HEK293 (cell line): ENCODE measurements at regions not wholly inside any gene's neighbourhood (a gene's known extent, or its start where the extent isn't known, plus 50 kb on each side); places are given as distances from the start of the nearest gene placed in this dataset.

ENCODE experiments used
- CTCF ChIA-PET: fragments of 350-600 bp; formaldehyde crosslinking; extraction: SDS; loops from one replicate; lab custom pipeline; 2021; ENCODE audit warnings: antibody characterized with exemption; lab: Yijun Ruan, JAX
- POLR2A ChIA-PET: fragments of 300-600 bp; formaldehyde crosslinking; extraction: SDS; loops from one replicate; lab custom pipeline; 2020; ENCODE audit warnings: antibody characterized with exemption, inconsistent platforms; lab: Yijun Ruan, JAX
- H3K27ac ChIP-seq: fragments of 200-500 bp; sonication (Bioruptor generic); 2 replicates; pipeline ENCODE4 v1.5.1; 2014; ENCODE audit warnings: low read depth, low read length, control low read depth, inconsistent platforms; ENCODE audit errors: extremely low read depth
- H3K36me3 ChIP-seq, 2 experiments: fragments of 200-500 bp in 1 of 2; sonication (Bioruptor generic) in 1 of 2; 1 replicate in 1 of 2; 2 replicates in 1 of 2; pipeline ENCODE4 v1.5.1; 2014 to 2017; ENCODE audit warnings: inconsistent platforms in 2 of 2, low read length in 2 of 2; ENCODE audit not compliant: control insufficient read depth in 2 of 2, insufficient read depth in 1 of 2
- H3K4me1 ChIP-seq: fragments of 200-500 bp; sonication (Bioruptor generic); 2 replicates; pipeline ENCODE4 v1.5.1; 2014; ENCODE audit warnings: mild to moderate bottlenecking, low read length, inconsistent platforms; ENCODE audit not compliant: control insufficient read depth, insufficient read depth
- H3K4me3 ChIP-seq: 2 replicates; pipeline ENCODE4 v1.5.1; 2011; ENCODE audit warnings: low read depth, mild to moderate bottlenecking, control low read depth, low read length, moderate library complexity
- H3K9me3 ChIP-seq: fragments of 200-500 bp; sonication (Bioruptor generic); 2 replicates; pipeline ENCODE4 v1.5.1; 2014; ENCODE audit warnings: low read depth, low read length, inconsistent platforms; ENCODE audit not compliant: control insufficient read depth, insufficient read depth
- GFI1B ChIP-seq: fragments of 450-650 bp; formaldehyde crosslinking; IDR thresholded peaks from 2 replicates; pipeline ENCODE4 v1.5.1; 2016; ENCODE audit warnings: missing biosample characterization, missing genetic modification characterization
- GLI4 ChIP-seq: fragments of 450-650 bp; formaldehyde crosslinking; IDR thresholded peaks from 2 replicates; pipeline ENCODE4 v1.5.1; 2016; ENCODE audit warnings: missing biosample characterization, missing genetic modification characterization
- GLIS2 ChIP-seq: fragments of 450-650 bp; formaldehyde crosslinking; IDR thresholded peaks from 2 replicates; pipeline ENCODE4 v1.5.1; 2016; ENCODE audit warnings: missing biosample characterization, missing genetic modification characterization
- KLF9 ChIP-seq: fragments of 450-650 bp; formaldehyde crosslinking; IDR thresholded peaks from 2 replicates; pipeline ENCODE4 v1.5.1; 2016; ENCODE audit warnings: missing biosample characterization, missing genetic modification characterization, low read depth
- MEIS1 ChIP-seq: sonication (generic); formaldehyde crosslinking; IDR thresholded peaks from 2 replicates; pipeline ENCODE4 v1.8.1; 2022; ENCODE audit warnings: missing genetic modification reagents, mild to moderate bottlenecking, borderline replicate concordance
- ZBTB10 ChIP-seq: fragments of 450-650 bp; formaldehyde crosslinking; IDR thresholded peaks from 2 replicates; pipeline ENCODE4 v1.5.1; 2016; ENCODE audit warnings: missing biosample characterization, missing genetic modification characterization
- ZFP3 ChIP-seq: fragments of 450-650 bp; formaldehyde crosslinking; IDR thresholded peaks from 2 replicates; pipeline ENCODE4 v1.5.1; 2016; ENCODE audit warnings: low read depth, missing biosample characterization, missing genetic modification characterization
- ZNF114 ChIP-seq: fragments of 450-650 bp; formaldehyde crosslinking; IDR thresholded peaks from 2 replicates; pipeline ENCODE4 v1.5.0; 2017; ENCODE audit warnings: missing biosample characterization, missing genetic modification characterization
- ZNF133 ChIP-seq: fragments of 450-650 bp; formaldehyde crosslinking; IDR thresholded peaks from 2 replicates; pipeline ENCODE4 v1.5.1; 2016; ENCODE audit warnings: missing biosample characterization, missing genetic modification characterization
- ZNF148 ChIP-seq: fragments of 450-650 bp; formaldehyde crosslinking; IDR thresholded peaks from 2 replicates; pipeline ENCODE4 v1.5.0; 2017; ENCODE audit warnings: missing biosample characterization, missing genetic modification characterization, borderline replicate concordance
- ZNF19 ChIP-seq: fragments of 450-650 bp; formaldehyde crosslinking; IDR thresholded peaks from 2 replicates; pipeline ENCODE4; 2016; ENCODE audit warnings: missing biosample characterization, missing genetic modification characterization, low read depth
- ZNF248 ChIP-seq: fragments of 450-650 bp; formaldehyde crosslinking; IDR thresholded peaks from 2 replicates; pipeline ENCODE4 v1.5.1; 2017; ENCODE audit warnings: missing biosample characterization, missing genetic modification characterization
- ZNF394 ChIP-seq: fragments of 450-650 bp; formaldehyde crosslinking; IDR thresholded peaks from 2 replicates; pipeline ENCODE4 v1.5.1; 2016; ENCODE audit warnings: missing biosample characterization, missing genetic modification characterization, mild to moderate bottlenecking, moderate library complexity, borderline replicate concordance
- ZNF404 ChIP-seq: fragments of 450-650 bp; formaldehyde crosslinking; IDR thresholded peaks from 2 replicates; pipeline ENCODE4 v1.5.1; 2017; ENCODE audit warnings: missing biosample characterization, missing genetic modification characterization
- ZNF416 ChIP-seq: fragments of 450-650 bp; formaldehyde crosslinking; IDR thresholded peaks from 2 replicates; pipeline ENCODE4 v1.5.1; 2016; ENCODE audit warnings: missing biosample characterization, missing genetic modification characterization
- ZNF585B ChIP-seq: fragments of 450-650 bp; formaldehyde crosslinking; IDR thresholded peaks from 2 replicates; pipeline ENCODE4 v1.5.1; 2016; ENCODE audit warnings: missing biosample characterization, missing genetic modification characterization
- ZNF621 ChIP-seq: fragments of 450-650 bp; formaldehyde crosslinking; IDR thresholded peaks from 2 replicates; pipeline ENCODE4 v1.5.1; 2017; ENCODE audit warnings: missing biosample characterization, missing genetic modification characterization
- ZNF629 ChIP-seq: fragments of 450-650 bp; formaldehyde crosslinking; IDR thresholded peaks from 2 replicates; pipeline ENCODE4 v1.5.1; 2017; ENCODE audit warnings: missing biosample characterization, missing genetic modification characterization
- ZNF654 ChIP-seq: fragments of 450-650 bp; formaldehyde crosslinking; IDR thresholded peaks from 2 replicates; pipeline ENCODE4 v1.5.1; 2016; ENCODE audit warnings: low read depth, missing biosample characterization, missing genetic modification characterization
- ZNF776 ChIP-seq: fragments of 450-650 bp; formaldehyde crosslinking; IDR thresholded peaks from 2 replicates; pipeline ENCODE4 v1.5.0; 2017; ENCODE audit warnings: missing biosample characterization, missing genetic modification characterization, borderline replicate concordance
- ZNF792 ChIP-seq: fragments of 450-650 bp; formaldehyde crosslinking; IDR thresholded peaks from 2 replicates; pipeline ENCODE4 v1.5.1; 2016; ENCODE audit warnings: missing biosample characterization, missing genetic modification characterization
- ZSCAN18 ChIP-seq: fragments of 450-650 bp; formaldehyde crosslinking; IDR thresholded peaks from 2 replicates; pipeline ENCODE4 v1.5.1; 2016; ENCODE audit warnings: missing biosample characterization, missing genetic modification characterization

GRCh38 chr14:34219661-34220377, 242.2 kb downstream of the SPTSSA start:
- ChIA-PET CTCF (interaction anchor here (0.6 to 1.3 kb wide), 4 partner anchors 9 to 371 kb away, joined by 3 read pairs; no protein-coding TSS in a partner anchor), POLR2A (no interaction called here)
- H3K4me1 ChIP-seq, result no peaks in the 10 kb centered on the region
- no peak overlapping the region for H3K27ac ChIP-seq
- H3K4me3 ChIP-seq, result no peak overlapping the region
- H3K36me3 ChIP-seq, result no peaks in the 10 kb centered on the region
- H3K9me3 ChIP-seq, result no peaks in the 10 kb centered on the region
- no peak for TF ChIP-seq MEIS1
- TF ChIP-seq, all 188 proteins: peak for 0

GRCh38 chr14:34218881-34219280, 243.2 kb downstream of the SPTSSA start:
- TF ChIP-seq GLIS2 (tag by site-specific recombination) (no peak), ZFP3 (tag by site-specific recombination) (no peak), ZSCAN18 (tag by site-specific recombination) (no peak), ZBTB10 (no peak), ZNF629 (tag by site-specific recombination) (no peak), ZNF416 (tag by site-specific recombination) (no peak), ZNF19 (tag by site-specific recombination) (no peak), KLF9 (no peak), ZNF792 (no peak), ZNF621 (tag by site-specific recombination) (no peak), GFI1B (tag by site-specific recombination) (no peak), ZNF114 (tag by site-specific recombination) (no peak), ZNF248 (tag by site-specific recombination) (no peak)
- TF ChIP-seq, all 188 proteins: peak for 0
- POLR2A ChIA-PET, result no interaction called here
- Histone ChIP-seq H3K27ac (no peak overlapping the region), H3K4me1 (no peaks in the 10 kb centered on the region), H3K36me3 (no peaks in the 10 kb centered on the region), H3K4me3 (no peak overlapping the region), H3K9me3 (no peaks in the 10 kb centered on the region)
- CTCF ChIA-PET, result interaction anchor here (0.8 to 1.3 kb wide), 2 partner anchors 10 to 104 kb away, joined by 3 read pairs; no protein-coding TSS in a partner anchor

GRCh38 chr14:34214961-34215360, 247.1 kb downstream of the SPTSSA start:
- CTCF ChIA-PET, result interaction anchor here (0.6 to 1.3 kb wide), 4 partner anchors 13 to 117 kb away, joined by 3 to 4 read pairs (median 3); no protein-coding TSS in a partner anchor
- Histone ChIP-seq H3K27ac (no peak overlapping the region), H3K36me3 (no peaks in the 10 kb centered on the region), H3K4me3 (no peak overlapping the region), H3K4me1 (no peaks in the 10 kb centered on the region), H3K9me3 (no peaks in the 10 kb centered on the region)
- POLR2A ChIA-PET, result no interaction called here
- no peak for TF ChIP-seq ZNF133
- TF ChIP-seq ZNF776 (tag by site-specific recombination), result no peak
- no peak for TF ChIP-seq ZNF404
- no peak for TF ChIP-seq ZNF585B (tag by site-specific recombination)
- TF ChIP-seq ZNF148 (tag by site-specific recombination), result no peak
- TF ChIP-seq ZNF394 (tag by site-specific recombination), result no peak
- no peak for TF ChIP-seq ZNF654
- no peak for TF ChIP-seq GLI4 (tag by site-specific recombination)
